Nucleus accumbens (tissue), 56 donors: ENCODE measurements at regions not wholly inside any gene's neighbourhood (a gene's known extent, or its start where the extent isn't known, plus 50 kb on each side); places are given as distances from the start of the nearest gene placed in this dataset.
"Not testable (repeated sequence)": the region's sequence is repeated elsewhere in the genome, so short reads cannot be mapped to it uniquely, and the experiment has no call there.

Experiments
- DNase-seq, 56 donors: peaks; one replicate each; lab custom pipeline; 2025; lab: John Stamatoyannopoulos, UW

- DNase-seq = no peak
Measured at GRCh38 chr14:82636426-82636825, 1102.8 kb upstream of the SEL1L start.

DNA sequence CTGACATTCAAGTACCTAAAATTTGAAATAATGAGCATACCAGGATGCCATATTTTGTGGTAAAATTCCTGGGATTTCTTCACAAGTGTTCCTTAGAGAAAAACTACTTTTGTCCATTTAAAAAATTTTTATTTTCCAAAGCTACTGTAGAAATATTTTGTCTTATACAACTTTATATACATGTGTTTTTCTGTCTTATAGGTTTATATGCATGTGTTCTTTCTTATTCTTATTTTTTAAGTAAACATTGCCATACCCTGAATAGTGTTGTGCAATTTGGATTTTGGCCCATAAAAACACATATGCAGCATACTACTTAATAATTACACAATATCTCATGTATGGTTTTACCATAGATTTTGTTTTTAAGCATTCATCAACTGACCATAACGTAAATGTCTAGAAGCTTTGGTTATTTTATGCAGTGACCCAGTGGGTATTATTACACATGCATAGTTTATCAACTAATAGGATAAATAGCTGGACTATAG, 1107.4 kb upstream of the SEL1L start:
- DNase-seq = no peak

GRCh38 chr14:82642425-82642824, 1108.8 kb upstream of the SEL1L start:
- DNase-seq = peak in 7 of 56 donors; percentile 0 to 40 (median 3)

- DNase-seq = no peak
Measured at GRCh38 chr14:82647088-82647810, 1113.6 kb upstream of the SEL1L start.

GRCh38 chr14:82655770-82656169, 1122.1 kb upstream of the SEL1L start:
- DNase-seq = no peak

DNA sequence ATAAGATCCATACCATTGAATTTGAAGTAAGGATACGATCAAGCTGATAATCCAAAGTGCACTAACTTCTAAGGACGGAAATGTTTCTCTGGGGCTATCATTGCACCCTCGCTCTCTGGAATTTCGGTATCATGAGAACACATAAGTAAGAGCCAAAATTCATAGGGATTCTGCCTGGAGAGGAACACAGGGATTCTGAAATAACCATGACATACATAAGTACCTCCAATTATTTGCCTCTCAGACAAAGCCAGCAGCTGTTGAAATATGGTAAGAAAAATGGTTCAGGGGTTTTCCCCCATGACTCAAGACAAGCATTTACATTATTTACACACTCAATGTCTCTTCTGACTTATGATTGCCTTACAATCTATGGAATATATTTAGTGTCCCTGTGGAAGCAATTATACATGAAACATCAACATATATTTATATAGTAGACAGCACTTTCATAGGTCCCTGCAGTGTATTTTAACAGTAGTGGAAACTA, 1123.6 kb upstream of the SEL1L start:
- no peak for DNase-seq

DNA sequence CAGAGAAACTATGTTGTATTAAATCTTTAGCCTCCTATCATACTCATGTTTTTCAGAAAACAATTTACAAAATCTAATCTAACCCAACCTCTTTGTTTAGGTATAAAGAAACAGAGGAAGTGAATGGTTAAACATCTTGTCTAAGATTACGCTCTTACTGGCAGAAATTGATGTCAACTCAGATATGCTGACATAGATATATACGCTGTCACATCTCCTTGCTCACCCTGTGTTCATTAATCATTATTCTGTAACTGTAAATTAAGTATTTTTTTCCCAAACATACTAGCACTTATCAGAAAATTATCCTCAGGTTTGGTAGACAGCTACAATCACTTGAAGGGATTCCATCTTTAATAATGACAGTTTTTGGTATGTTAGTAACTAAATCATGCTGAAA, 1127.6 kb upstream of the SEL1L start:
- DNase-seq = no peak

DNA sequence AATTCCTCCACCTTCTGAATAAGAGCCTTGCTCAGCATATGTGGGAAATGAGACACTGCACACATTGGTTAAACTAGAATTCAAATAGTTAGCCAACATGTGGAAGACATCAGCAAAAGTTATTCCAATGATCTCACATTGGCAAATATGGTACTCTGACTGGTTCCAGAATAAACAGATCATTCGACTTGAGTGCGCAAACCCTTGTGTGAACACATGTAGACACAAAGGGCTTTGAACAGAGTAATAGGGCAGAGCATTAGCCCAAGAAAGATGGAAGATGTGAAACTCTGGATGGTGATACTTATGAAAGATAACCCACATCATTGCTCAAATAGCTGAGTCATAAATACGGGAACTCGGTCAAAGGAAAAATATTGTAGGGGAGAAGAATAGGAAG, 1133.4 kb upstream of the SEL1L start:
- no peak for DNase-seq

GRCh38 chr14:82667501-82667900, 1133.8 kb upstream of the SEL1L start:
- DNase-seq = no peak

DNA sequence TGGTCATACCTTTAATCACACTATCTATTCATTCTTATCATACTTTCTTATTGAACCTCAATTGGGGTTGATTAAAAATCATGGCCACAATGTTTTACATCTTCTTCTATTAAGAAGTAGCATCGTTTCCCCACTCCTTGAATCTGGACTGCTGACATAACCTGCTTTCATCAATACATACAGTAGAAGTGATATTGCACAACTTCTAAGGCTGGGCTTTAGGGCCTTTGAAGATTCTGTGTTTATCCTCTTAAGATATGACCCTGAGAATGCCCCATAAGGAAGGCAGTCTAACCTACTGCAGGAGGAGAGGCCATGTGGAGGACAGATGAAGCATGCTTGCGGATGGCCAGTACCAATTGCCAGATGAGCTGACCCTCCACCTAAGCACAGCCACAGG, 1142.8 kb upstream of the SEL1L start:
- DNase-seq = no peak

GRCh38 chr14:82689948-82690347, 1156.3 kb upstream of the SEL1L start:
- DNase-seq = no peak

DNA sequence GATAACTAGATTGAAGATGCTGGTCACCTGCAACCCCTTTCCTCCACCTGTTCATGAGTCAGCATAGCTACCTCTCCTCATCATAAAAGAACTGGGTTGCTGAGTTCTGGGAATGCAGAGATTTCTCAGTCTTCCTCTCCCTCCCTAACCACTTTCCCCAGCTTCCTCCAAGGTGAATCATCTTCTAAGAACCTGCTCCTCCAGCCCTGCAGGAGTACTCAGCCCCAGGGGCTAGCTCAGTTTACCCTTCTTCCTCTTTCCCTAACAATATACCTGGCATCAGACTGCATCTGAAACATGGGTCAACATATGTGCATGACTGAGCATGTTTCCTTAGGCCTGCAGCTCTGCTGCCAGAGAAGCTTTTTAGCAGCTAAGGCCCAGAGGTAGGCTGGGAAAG, 1157.5 kb upstream of the SEL1L start:
- DNase-seq = not testable (repeated sequence)

- no peak for DNase-seq
Measured at GRCh38 chr14:82694820-82695219, 1161.2 kb upstream of the SEL1L start.

- DNase-seq = no peak
Measured at GRCh38 chr14:82704218-82704617, 1170.6 kb upstream of the SEL1L start.

DNA sequence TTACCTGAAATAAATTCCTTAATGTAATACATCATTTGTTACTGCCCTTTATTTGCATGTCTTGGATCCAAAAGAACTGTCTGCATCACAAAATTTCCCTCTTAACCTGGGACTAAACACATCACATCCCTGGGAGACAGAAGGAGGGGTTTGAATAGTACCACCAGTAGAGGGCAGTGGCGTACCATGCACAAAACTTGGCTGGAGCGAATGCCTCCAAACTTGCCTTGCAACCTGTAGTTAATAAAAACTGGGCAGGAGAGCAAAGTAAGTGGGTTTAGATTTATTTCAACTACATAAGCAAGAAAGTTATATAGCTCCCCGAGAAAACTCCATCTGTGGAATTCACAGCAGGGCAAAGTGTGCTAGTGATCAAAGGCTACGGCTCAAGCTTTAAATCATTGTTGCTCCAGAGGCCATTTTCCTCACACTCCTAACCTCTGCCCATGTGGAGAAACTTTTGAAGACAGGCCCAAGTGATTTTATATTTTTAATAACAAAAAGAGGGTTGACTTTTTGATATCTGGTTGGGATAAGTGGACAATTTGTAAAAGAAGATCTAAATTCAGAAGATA, 1176.7 kb upstream of the SEL1L start:
- peak in 33 of 56 donors; percentile 0 to 69 (median 12) for DNase-seq

GRCh38 chr14:82719617-82720016, 1186.0 kb upstream of the SEL1L start:
- no peak for DNase-seq

- DNase-seq = no peak
Measured at GRCh38 chr14:82720431-82720830, 1186.8 kb upstream of the SEL1L start.

DNA sequence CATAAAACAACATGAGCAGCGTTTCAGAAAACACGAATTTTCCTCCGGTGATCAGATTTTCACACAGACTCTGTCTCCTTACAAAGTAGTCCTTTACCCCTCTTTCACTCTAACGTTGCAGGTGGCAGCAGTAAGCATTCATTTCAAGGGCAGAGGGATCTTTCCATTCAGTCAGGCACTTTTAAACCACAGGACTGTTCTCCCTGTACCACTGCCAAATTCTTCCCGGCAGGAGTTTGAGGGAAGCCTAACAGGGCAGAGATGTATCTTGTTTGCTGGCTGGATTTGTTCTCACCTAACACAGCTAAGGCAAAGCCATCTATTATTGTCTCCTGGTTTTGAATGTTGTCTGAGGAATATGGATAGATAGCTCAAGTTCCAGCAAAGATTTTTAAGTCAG, 1187.3 kb upstream of the SEL1L start:
- DNase-seq = no peak

DNA sequence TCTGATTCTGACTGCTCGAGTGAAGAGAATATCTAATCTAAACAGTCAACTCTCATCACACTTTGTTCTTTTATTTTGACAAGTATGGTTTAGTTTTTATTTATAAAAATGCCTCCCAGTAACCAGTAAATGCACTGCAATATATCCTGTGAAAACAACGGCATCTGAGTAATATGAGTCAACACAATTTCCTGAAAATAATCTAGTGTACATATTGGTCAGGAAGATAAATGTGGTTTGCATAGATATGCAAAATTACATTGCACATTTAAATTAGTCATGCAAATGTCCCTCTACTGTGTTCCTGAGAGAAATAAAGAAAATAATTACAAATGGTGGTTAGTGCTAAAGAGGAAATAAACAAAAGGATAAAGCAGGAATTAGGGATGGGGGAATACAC, 1190.7 kb upstream of the SEL1L start:
- no peak for DNase-seq

DNA sequence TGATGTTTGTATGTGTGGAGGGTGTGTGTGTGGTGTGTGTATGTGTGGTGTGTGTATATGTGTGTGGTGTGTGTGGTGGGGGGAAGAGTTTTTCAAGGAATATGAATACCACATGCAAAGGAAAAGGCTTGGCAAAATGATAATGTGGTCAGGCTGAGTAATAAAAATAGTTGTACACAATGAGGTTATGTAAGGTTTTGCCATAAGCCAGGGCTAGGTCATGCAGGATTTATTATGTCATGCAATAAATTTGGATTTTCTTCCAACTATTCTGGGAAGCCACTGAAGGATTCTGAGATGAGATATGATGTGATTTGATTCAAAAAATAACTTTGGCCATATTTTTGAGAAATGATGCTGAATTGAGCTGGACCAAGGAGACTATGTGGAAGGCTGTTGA, 1191.6 kb upstream of the SEL1L start:
- DNase-seq = no peak

- DNase-seq = no peak
Measured at GRCh38 chr14:82731526-82731925, 1197.9 kb upstream of the SEL1L start.

DNA sequence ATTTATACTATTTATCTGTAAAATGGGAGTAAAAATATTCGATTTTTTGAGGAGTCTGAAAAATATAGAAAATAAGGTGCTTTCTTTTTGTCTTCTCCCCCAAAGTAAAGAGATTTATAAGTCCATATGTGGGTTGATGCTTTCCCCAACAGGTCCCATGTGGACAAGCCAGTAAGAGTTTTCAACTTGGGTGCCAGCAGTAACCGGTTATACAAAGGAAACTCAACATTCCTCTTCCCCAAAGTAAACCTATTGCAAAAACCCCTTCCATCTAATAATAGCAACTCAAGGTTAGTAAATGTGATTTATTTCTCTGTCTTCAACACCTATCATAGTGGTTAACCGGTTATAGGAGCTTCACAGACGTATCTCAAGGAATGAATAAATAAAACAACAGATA, 1206.9 kb upstream of the SEL1L start:
- DNase-seq = no peak
